Astrocyte (in vitro differentiated cells and primary cell): ENCODE measurements at regions not wholly inside any gene's neighbourhood (a gene's known extent, or its start where the extent isn't known, plus 50 kb on each side); places are given as distances from the start of the nearest gene placed in this dataset.
A peak's percentile ranks its signal among the peaks of the same experiment; 100 is the strongest.

ENCODE experiments used
- DNase-seq: peaks from one replicate; pipeline ENCODE4 v3.0.0-alpha.2; 2010; ENCODE audit warnings: low read depth
- FAIRE-seq: peaks from 2 replicates; lab custom pipeline; 2011; peaks lifted over from hg19 to GRCh38; lab: Jason Lieb, UNC
- H2AFZ ChIP-seq: 2 replicates; pipeline ENCODE4 v1.6.0; 2012; ENCODE audit warnings: low read depth, low read length, inconsistent platforms
- H3K27ac ChIP-seq: 2 replicates; pipeline ENCODE4 v1.5.1; 2011; ENCODE audit warnings: low read depth, low read length, inconsistent platforms
- H3K27me3 ChIP-seq: 2 replicates; pipeline ENCODE4 v1.6.0; 2011; ENCODE audit warnings: low read length, inconsistent platforms; ENCODE audit not compliant: insufficient read depth
- H3K36me3 ChIP-seq: 2 replicates; pipeline ENCODE4 v1.5.1; 2011; ENCODE audit warnings: low read length, inconsistent platforms; ENCODE audit not compliant: insufficient read depth
- H3K4me1 ChIP-seq: 2 replicates; pipeline ENCODE4 v1.5.1; 2011; ENCODE audit warnings: low read length, inconsistent platforms; ENCODE audit not compliant: insufficient read depth
- H3K4me2 ChIP-seq: 2 replicates; pipeline ENCODE4 v1.6.0; 2012; ENCODE audit warnings: low read length, inconsistent platforms
- H3K4me3 ChIP-seq: 2 replicates; pipeline ENCODE4 v1.5.1; 2011; ENCODE audit warnings: low read depth, mild to moderate bottlenecking, low read length, inconsistent platforms; ENCODE audit not compliant: insufficient read depth
- H3K79me2 ChIP-seq: 2 replicates; pipeline ENCODE4 v1.6.0; 2012; ENCODE audit warnings: mild to moderate bottlenecking, low read length, inconsistent platforms; ENCODE audit not compliant: insufficient read depth
- H3K9ac ChIP-seq: 2 replicates; pipeline ENCODE4 v1.6.0; 2012; ENCODE audit warnings: mild to moderate bottlenecking, low read length, inconsistent platforms
- H3K9me3 ChIP-seq: 2 replicates; pipeline ENCODE4 v1.5.1; 2012; ENCODE audit warnings: low read depth, mild to moderate bottlenecking, low read length, inconsistent platforms; ENCODE audit not compliant: insufficient read depth
- H4K20me1 ChIP-seq: 2 replicates; pipeline ENCODE4 v1.6.0; 2012; ENCODE audit warnings: low read length, inconsistent platforms; ENCODE audit not compliant: insufficient read depth
- H3K27ac Mint-ChIP-seq: one replicate; pipeline ENCODE4 v1.8.0; 2021; ENCODE audit warnings: mild to moderate bottlenecking, mixed read lengths; ENCODE audit not compliant: unreplicated experiment
- H3K27me3 Mint-ChIP-seq: one replicate; pipeline ENCODE4 v1.8.0; 2021; ENCODE audit warnings: low read depth, mixed read lengths; ENCODE audit not compliant: unreplicated experiment
- H3K36me3 Mint-ChIP-seq: one replicate; pipeline ENCODE4 v1.8.0; 2021; ENCODE audit warnings: low read depth, mixed read lengths; ENCODE audit not compliant: unreplicated experiment
- H3K4me1 Mint-ChIP-seq: one replicate; pipeline ENCODE4 v1.8.0; 2021; ENCODE audit warnings: low read depth, mixed read lengths; ENCODE audit not compliant: unreplicated experiment
- H3K4me3 Mint-ChIP-seq: one replicate; pipeline ENCODE4 v1.8.0; 2021; ENCODE audit warnings: mild to moderate bottlenecking, moderate library complexity, mixed read lengths; ENCODE audit not compliant: unreplicated experiment
- H3K9me3 Mint-ChIP-seq: one replicate; pipeline ENCODE4 v1.8.0; 2021; ENCODE audit warnings: mild to moderate bottlenecking, mixed read lengths; ENCODE audit not compliant: unreplicated experiment
- CTCF ChIP-seq: IDR thresholded peaks from 2 replicates; pipeline ENCODE4 v1.5.1; 2011; ENCODE audit warnings: low read depth, mild to moderate bottlenecking, inconsistent platforms, low read length, moderate library complexity; ENCODE audit not compliant: insufficient read depth
- EZH2 ChIP-seq: IDR thresholded peaks from 2 replicates; pipeline ENCODE4 v1.6.1; 2012; ENCODE audit warnings: mild to moderate bottlenecking, low read length, inconsistent platforms; ENCODE audit not compliant: insufficient read depth

GRCh38 chr14:94682736-94683135, 70.5 kb downstream of the SERPINA3 start:
- H3K4me1 ChIP-seq = no peaks in the 10 kb centered on the region
- Mint-ChIP-seq H3K36me3 (no peaks in the 10 kb centered on the region), H3K4me3 (no peak overlapping the region), H3K4me1 (no peaks in the 10 kb centered on the region), H3K27me3 (peaks cover 12% of the 10 kb centered on the region), H3K27ac (no peak overlapping the region), H3K9me3 (no peaks in the 10 kb centered on the region)
- no peak for FAIRE-seq
- no peak for TF ChIP-seq CTCF
- TF ChIP-seq EZH2 = no peak
- no peak overlapping the region for H3K4me2 ChIP-seq
- H3K27ac ChIP-seq = no peak overlapping the region
- H3K4me3 ChIP-seq = no peak overlapping the region
- no peak for DNase-seq
- H2AFZ ChIP-seq = no peak overlapping the region
- H3K9ac ChIP-seq = no peak overlapping the region
- H3K27me3 ChIP-seq = no peaks in the 10 kb centered on the region
- H3K79me2 ChIP-seq = no peaks in the 10 kb centered on the region
- no peaks in the 10 kb centered on the region for H3K9me3 ChIP-seq
- H3K36me3 ChIP-seq = no peaks in the 10 kb centered on the region
- H4K20me1 ChIP-seq = no peaks in the 10 kb centered on the region

- Histone ChIP-seq H2AFZ (peak overlapping the region; percentile 28), H3K79me2 (no peaks in the 10 kb centered on the region), H3K27me3 (no peaks in the 10 kb centered on the region), H3K4me1 (no peaks in the 10 kb centered on the region), H3K9me3 (no peaks in the 10 kb centered on the region), H3K4me2 (no peak overlapping the region), H3K36me3 (no peaks in the 10 kb centered on the region), H3K9ac (no peak overlapping the region), H3K27ac (no peak overlapping the region), H3K4me3 (no peak overlapping the region), H4K20me1 (no peaks in the 10 kb centered on the region)
- DNase-seq = no peak
- FAIRE-seq = no peak
- Mint-ChIP-seq H3K9me3 (no peaks in the 10 kb centered on the region), H3K27me3 (peaks cover 15% of the 10 kb centered on the region), H3K27ac (no peak overlapping the region), H3K36me3 (no peaks in the 10 kb centered on the region), H3K4me1 (no peaks in the 10 kb centered on the region), H3K4me3 (no peak overlapping the region)
- TF ChIP-seq EZH2 (no peak), CTCF (no peak)
Observed at GRCh38 chr14:94682061-94682516, 69.9 kb downstream of the SERPINA3 start.

- Histone ChIP-seq H3K36me3 (no peaks in the 10 kb centered on the region), H4K20me1 (no peaks in the 10 kb centered on the region), H3K4me1 (no peaks in the 10 kb centered on the region), H3K9me3 (no peaks in the 10 kb centered on the region), H3K79me2 (no peaks in the 10 kb centered on the region), H2AFZ (no peak overlapping the region), H3K4me3 (no peak overlapping the region), H3K9ac (no peak overlapping the region), H3K27ac (no peak overlapping the region), H3K27me3 (no peaks in the 10 kb centered on the region), H3K4me2 (no peak overlapping the region)
- Mint-ChIP-seq H3K9me3 (no peaks in the 10 kb centered on the region), H3K27ac (no peak overlapping the region), H3K4me1 (no peaks in the 10 kb centered on the region), H3K4me3 (no peak overlapping the region), H3K36me3 (no peaks in the 10 kb centered on the region), H3K27me3 (peaks cover 15% of the 10 kb centered on the region)
- DNase-seq (peak; percentile 7), FAIRE-seq (no peak)
- TF ChIP-seq CTCF (peak; percentile 70), EZH2 (no peak)
Observed at GRCh38 chr14:94681300-94682060, 69.3 kb downstream of the SERPINA3 start.
